Dendritic cell treated with granulocyte-macrophage colony-stimulating factor and Interleukin-4, amounts not matched to agents 40 ng/mL and 50 ng/mL, for 4 days (primary cell): ENCODE measurements at regions not wholly inside any gene's neighbourhood (a gene's known extent, or its start where the extent isn't known, plus 50 kb on each side); places are given as distances from the start of the nearest gene placed in this dataset.

Experiments used
- H3K27ac Mint-ChIP-seq: one replicate; pipeline ENCODE4 v1.8.0; 2022; ENCODE audit warnings: mild to moderate bottlenecking, mixed read lengths
- H3K27me3 Mint-ChIP-seq: one replicate; pipeline ENCODE4 v1.8.0; 2022; ENCODE audit warnings: mild to moderate bottlenecking, mixed read lengths
- H3K36me3 Mint-ChIP-seq: one replicate; pipeline ENCODE4 v1.8.0; 2022; ENCODE audit warnings: low read depth, mixed read lengths
- H3K4me1 Mint-ChIP-seq: one replicate; pipeline ENCODE4 v1.8.0; 2022; ENCODE audit warnings: low read depth, mixed read lengths
- H3K4me3 Mint-ChIP-seq: one replicate; pipeline ENCODE4 v1.8.0; 2022; ENCODE audit warnings: mild to moderate bottlenecking, moderate library complexity, mixed read lengths
- H3K9me3 Mint-ChIP-seq: one replicate; pipeline ENCODE4 v1.8.0; 2022; ENCODE audit warnings: mixed read lengths
- intact Hi-C: fragments of 100-400 bp; cut with micrococcal nuclease; formaldehyde crosslinking; loops from one replicate; pipeline ENCODE4 v1.15.0; 2022

DNA sequence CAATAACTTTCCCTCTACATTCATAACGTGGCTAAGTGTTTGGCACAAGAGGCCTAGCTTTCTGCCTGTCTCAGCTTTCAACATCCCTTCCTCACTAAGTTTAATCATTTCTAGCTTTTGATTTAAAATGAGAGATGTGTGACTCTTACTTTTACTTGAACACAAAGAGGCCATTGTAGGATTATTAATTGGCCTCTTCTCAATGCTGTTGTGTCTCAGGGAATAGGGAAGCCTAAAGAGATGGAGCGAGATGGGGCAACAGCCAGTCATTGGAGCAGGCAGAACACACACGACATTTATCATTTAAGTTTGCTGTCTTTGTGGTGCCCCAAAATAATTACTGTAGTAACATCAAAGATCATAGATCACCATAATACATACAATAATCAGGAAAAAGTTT lies 167.1 kb upstream of the TRIM24 start:
- Mint-ChIP-seq H3K27me3 (no peaks in the 10 kb centered on the region), H3K4me3 (no peak overlapping the region), H3K4me1 (peaks cover 10% of the 10 kb centered on the region), H3K9me3 (peaks cover 29% of the 10 kb centered on the region), H3K27ac (no peak overlapping the region), H3K36me3 (peaks cover 5% of the 10 kb centered on the region)
- intact Hi-C loops: no loop called here

DNA sequence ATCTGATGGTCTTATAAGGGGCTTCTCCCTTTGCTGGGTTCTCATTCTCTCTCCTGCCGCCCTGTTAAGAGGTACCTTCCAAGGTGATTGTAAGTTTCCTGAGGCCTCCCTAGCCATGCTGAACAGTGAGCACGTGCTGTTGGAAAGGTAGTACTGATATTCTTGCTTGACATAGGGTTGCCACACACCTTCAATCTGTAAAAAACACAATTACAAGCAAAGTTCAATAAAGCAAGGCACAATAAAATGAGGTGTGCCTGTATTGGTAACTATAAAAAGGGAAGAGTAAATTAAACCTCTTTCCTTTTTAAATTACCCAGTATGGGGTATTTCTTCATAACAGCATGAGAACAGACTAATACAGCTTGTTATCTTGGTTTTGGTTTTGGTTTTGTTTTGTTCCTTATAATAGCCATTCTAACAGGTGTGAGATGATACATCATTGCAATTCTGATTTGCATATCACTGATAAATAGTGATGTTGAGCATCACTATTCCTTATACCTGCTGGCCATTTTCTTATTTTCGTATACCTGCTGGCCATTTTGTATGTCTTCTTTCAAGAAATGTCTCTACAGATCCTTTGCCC lies 164.9 kb upstream of the TRIM24 start:
- H3K4me3 Mint-ChIP-seq: no peak overlapping the region
- H3K27me3 Mint-ChIP-seq: no peaks in the 10 kb centered on the region
- H3K4me1 Mint-ChIP-seq: peaks cover 16% of the 10 kb centered on the region
- intact Hi-C loops: no loop called here
- no peak overlapping the region for H3K27ac Mint-ChIP-seq
- no peaks in the 10 kb centered on the region for H3K36me3 Mint-ChIP-seq
- H3K9me3 Mint-ChIP-seq: peaks cover 13% of the 10 kb centered on the region

DNA sequence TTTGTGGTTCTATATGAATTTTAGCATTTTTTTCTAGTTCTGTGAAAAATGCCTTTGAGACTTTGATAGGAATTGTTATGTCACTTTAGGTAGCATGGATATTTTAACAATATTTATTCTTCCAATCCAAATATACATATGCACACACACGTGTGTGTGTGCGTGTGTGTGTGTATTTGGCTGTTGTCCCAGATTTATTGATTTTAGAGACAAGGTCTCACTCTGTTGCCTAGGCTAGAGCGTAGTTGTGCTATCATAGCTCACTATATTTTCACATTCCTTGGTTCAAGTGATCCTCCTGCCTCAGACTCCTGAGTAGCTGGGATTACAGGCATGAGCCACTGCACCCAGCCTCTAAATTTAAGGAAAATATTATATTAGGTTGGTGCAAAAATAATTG lies 162.5 kb upstream of the TRIM24 start:
- no peak overlapping the region for H3K4me3 Mint-ChIP-seq
- intact Hi-C loops: no loop called here
- no peaks in the 10 kb centered on the region for H3K9me3 Mint-ChIP-seq
- no peak overlapping the region for H3K27ac Mint-ChIP-seq
- no peaks in the 10 kb centered on the region for H3K27me3 Mint-ChIP-seq
- H3K36me3 Mint-ChIP-seq: no peaks in the 10 kb centered on the region
- peaks cover 16% of the 10 kb centered on the region for H3K4me1 Mint-ChIP-seq

DNA sequence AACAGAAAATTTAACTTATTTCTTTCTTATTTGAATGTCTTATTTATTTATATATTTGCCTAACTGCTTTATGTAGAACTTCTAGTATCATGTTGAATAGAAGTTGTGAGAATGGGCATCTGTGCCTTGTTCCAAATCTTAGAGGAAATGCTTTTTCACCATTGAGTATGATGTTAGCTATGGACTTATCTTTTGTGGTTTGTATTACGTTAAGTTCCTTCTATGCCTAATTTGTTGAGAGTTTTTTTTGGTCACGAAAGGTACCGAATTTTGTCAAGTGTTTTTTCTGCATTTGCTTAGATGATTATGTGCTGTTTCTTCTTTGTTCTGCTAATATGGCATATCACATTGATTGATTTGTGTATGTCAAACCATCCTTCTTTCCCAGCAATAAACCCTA lies 161.0 kb upstream of the TRIM24 start:
- no peak overlapping the region for H3K4me3 Mint-ChIP-seq
- H3K27ac Mint-ChIP-seq: no peak overlapping the region
- no peaks in the 10 kb centered on the region for H3K9me3 Mint-ChIP-seq
- H3K36me3 Mint-ChIP-seq: no peaks in the 10 kb centered on the region
- peaks cover 21% of the 10 kb centered on the region for H3K4me1 Mint-ChIP-seq
- intact Hi-C loops: no loop called here
- H3K27me3 Mint-ChIP-seq: no peaks in the 10 kb centered on the region

DNA sequence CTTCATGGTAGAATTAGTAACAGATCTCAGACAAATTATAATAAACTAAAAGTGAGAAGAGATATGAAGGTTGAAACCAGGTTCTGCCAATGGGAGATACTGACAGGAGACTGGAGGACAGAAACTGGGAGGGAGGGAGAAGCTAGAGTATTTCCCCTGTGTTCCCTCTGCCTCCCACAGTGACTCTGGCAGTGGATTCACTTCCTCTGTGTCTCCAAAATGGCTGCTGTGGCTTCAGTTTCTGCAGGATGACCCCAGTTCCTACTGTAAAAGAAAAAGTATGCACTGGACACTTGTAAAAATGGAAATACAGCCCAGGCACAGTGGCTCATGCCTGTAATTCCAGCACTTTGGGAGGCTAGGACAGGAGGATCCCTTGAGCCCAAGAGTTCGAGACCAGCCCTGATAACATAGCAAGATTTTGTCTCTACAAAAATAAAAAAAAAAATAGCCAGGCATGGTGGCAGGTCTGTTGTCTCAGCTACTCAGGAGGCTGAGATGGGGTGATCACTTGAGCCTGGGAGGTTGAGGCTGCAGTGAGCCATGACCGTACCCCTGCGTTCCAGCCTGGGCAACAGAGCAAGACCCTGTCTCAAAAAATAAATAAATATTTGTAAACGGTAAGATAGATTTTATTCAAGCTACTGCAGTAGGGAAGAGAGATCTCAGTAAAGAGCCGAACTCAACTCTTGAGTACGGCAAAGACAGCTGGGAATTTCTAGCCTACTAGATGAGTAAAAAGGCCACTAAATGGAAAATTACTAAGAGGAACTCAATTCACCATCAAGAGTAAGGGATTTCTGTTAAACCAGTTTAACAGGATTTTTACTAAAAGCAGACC lies 156.6 kb upstream of the TRIM24 start:
- Mint-ChIP-seq H3K4me1 (peaks cover 11% of the 10 kb centered on the region), H3K27me3 (no peaks in the 10 kb centered on the region), H3K36me3 (no peaks in the 10 kb centered on the region), H3K4me3 (no peak overlapping the region), H3K27ac (peak overlapping the region; percentile 28), H3K9me3 (no peaks in the 10 kb centered on the region)
- intact Hi-C loops: no loop called here

DNA sequence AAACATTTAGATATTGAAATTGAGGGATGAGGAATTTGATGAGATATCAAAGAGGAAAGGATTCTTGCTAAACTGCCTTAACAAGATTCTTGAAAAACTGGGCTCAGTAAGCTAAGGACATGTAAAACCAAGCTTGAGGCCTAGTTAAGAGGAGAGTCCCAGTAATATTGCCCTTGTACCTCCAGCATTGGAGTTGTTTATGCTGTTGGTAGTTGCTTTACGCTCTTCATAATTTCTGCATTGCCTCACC lies 156.1 kb upstream of the TRIM24 start:
- intact Hi-C loops: no loop called here
- peaks cover 11% of the 10 kb centered on the region for H3K4me1 Mint-ChIP-seq
- no peaks in the 10 kb centered on the region for H3K36me3 Mint-ChIP-seq
- no peak overlapping the region for H3K4me3 Mint-ChIP-seq
- no peaks in the 10 kb centered on the region for H3K27me3 Mint-ChIP-seq
- H3K27ac Mint-ChIP-seq: no peak overlapping the region
- H3K9me3 Mint-ChIP-seq: no peaks in the 10 kb centered on the region

DNA sequence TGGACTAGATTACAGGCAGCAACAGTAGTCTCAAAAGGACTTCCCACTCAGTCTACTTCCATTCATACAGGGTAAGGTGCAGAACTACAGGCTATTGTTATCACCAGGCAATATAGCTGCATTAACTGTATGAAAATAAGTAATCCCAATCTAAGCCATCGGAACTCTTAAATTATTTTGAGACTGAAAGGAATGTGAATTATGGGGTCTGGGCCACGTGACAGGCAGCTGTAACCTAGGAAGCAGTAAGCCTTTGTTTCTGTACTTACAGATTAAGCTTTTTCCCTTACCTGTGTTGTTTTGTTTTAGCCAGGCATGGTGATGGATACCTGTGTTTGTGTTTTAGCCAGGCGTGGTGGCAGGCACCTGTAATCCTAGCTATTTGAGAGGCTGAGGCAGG lies 152.4 kb upstream of the TRIM24 start:
- no peak overlapping the region for H3K4me3 Mint-ChIP-seq
- H3K36me3 Mint-ChIP-seq: no peaks in the 10 kb centered on the region
- no peaks in the 10 kb centered on the region for H3K27me3 Mint-ChIP-seq
- H3K9me3 Mint-ChIP-seq: peaks cover 8% of the 10 kb centered on the region
- intact Hi-C loops: no loop called here
- H3K4me1 Mint-ChIP-seq: peaks cover 5% of the 10 kb centered on the region
- H3K27ac Mint-ChIP-seq: no peak overlapping the region

DNA sequence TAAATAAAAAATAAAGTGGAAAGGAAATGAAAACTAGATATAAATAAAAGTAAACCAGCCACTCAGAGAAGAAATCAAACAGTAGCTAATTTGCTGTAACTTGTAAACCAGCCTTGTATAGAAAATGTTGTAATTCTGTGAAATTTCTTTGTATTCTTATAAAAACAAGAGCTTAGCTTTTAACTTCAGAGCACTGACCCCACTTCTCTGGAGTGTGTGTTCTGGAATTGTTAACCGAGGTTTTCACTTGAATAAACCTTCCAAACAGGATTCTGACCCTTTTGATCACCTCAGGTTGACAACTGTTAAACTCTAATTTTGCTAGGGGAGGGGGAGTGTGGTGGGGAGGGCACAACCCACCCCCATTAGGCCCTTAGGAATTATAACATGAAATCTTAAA lies 151.9 kb upstream of the TRIM24 start:
- H3K4me3 Mint-ChIP-seq: no peak overlapping the region

DNA sequence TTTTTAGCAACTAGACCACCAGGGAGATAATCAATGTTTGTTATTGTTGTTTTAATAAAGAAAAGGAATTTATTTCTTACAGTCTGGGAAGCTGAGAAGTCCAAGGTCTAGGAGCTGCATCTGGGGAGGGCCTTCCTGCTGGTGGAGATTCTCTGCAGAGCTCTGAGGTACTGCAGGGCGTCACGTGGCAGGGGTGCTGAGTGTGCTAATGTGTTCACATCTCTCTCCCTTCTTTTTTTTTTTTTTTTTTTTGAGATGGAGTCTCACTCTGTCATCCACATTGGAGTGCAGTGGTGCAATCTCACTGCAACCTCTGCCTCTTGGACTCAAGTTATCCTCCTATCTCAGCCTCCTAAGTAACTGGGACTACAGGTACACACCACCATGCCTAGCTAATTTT lies 150.9 kb upstream of the TRIM24 start:
- H3K4me3 Mint-ChIP-seq: no peak overlapping the region
- no peaks in the 10 kb centered on the region for H3K36me3 Mint-ChIP-seq
- intact Hi-C loops: no loop called here
- H3K27me3 Mint-ChIP-seq: no peaks in the 10 kb centered on the region
- H3K9me3 Mint-ChIP-seq: peaks cover 8% of the 10 kb centered on the region
- no peak overlapping the region for H3K27ac Mint-ChIP-seq
- H3K4me1 Mint-ChIP-seq: no peaks in the 10 kb centered on the region

More for the DNA sequence above, 151.9 kb upstream of the TRIM24 start:
- peaks cover under 1% of the 10 kb centered on the region for H3K4me1 Mint-ChIP-seq
- H3K27me3 Mint-ChIP-seq: no peaks in the 10 kb centered on the region
- H3K36me3 Mint-ChIP-seq: no peaks in the 10 kb centered on the region
- intact Hi-C loops: no loop called here
- H3K27ac Mint-ChIP-seq: no peak overlapping the region
- peaks cover 8% of the 10 kb centered on the region for H3K9me3 Mint-ChIP-seq

DNA sequence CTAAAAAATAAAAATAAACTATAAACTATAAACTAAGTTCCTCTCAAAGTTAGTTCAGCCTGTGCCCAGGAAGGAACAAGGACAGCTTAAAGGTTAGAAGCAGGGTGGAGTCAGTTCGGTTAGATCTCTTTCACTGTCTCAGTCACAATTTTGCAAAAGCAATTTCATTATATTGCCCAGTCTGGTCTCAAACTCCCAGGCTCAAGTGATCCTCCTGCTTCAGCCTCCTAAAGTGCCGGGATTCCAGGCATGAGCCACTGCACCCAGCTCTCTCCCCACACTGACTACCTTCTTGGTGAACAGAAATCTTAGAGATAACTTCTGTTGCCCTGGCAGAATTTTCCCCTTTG lies 146.3 kb upstream of the TRIM24 start:
- no peaks in the 10 kb centered on the region for H3K36me3 Mint-ChIP-seq
- intact Hi-C loops: no loop called here
- H3K4me1 Mint-ChIP-seq: no peaks in the 10 kb centered on the region
- no peak overlapping the region for H3K27ac Mint-ChIP-seq
- H3K4me3 Mint-ChIP-seq: no peak overlapping the region
- no peaks in the 10 kb centered on the region for H3K27me3 Mint-ChIP-seq
- peaks cover 8% of the 10 kb centered on the region for H3K9me3 Mint-ChIP-seq

DNA sequence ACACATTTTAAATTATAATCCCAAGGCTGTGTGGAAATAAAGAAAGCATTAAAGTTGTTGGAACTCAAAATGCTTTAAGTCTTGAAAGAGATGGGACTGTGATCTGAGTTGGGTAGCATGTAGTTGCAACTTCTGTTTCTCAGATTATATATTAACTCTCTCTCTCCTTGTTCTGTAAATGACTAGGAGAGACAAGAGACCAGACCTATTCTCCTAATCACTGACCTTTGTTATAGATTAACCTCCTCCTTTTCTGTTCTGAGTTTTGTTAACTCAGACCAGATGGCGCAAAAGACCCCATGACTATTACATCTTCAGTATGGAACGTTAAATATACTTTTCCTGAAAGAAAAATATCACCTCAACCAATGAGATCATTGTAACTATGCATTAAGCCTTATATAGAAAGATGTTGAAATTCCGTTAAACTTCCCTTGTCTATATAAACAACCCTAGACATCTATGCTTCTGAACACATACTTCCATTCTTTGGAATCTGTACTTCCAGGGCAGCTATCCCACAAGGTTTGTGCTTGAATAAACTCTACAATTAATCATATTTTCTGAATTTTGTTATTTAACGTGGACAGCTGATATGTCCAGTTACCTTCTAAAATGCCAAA lies 143.5 kb upstream of the TRIM24 start:
- no peaks in the 10 kb centered on the region for H3K27me3 Mint-ChIP-seq
- H3K36me3 Mint-ChIP-seq: no peaks in the 10 kb centered on the region
- H3K9me3 Mint-ChIP-seq: peaks cover 7% of the 10 kb centered on the region
- intact Hi-C loops: no loop called here
- no peak overlapping the region for H3K4me3 Mint-ChIP-seq
- no peak overlapping the region for H3K27ac Mint-ChIP-seq
- no peaks in the 10 kb centered on the region for H3K4me1 Mint-ChIP-seq

DNA sequence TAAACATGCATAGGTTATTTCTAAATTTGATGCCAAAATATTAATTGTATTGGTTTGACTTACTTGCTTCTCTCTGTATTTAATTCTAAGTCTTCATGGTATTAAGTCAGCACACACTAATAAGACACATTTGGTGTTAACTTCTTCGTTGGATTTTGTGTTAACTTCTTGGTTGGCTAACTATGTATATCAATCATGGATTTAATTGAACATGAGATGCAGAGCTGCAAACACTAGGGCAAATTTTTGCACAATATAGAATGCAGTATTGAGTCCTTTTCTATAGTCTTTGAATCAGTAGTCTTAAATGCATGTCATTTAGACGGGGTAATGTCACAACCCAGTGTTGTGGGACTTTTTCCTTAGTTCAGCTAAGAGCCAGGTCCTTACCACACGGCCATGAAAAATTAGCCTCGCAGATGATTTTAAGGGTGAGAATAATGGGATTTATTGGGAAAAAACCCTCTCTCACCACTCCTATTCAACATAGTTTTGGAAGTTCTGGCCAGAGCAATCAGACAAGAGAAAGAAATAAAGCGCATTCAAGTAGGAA lies 142.9 kb upstream of the TRIM24 start:
- no peaks in the 10 kb centered on the region for H3K36me3 Mint-ChIP-seq
- no peaks in the 10 kb centered on the region for H3K4me1 Mint-ChIP-seq
- H3K27me3 Mint-ChIP-seq: no peaks in the 10 kb centered on the region
- intact Hi-C loops: no loop called here
- no peak overlapping the region for H3K4me3 Mint-ChIP-seq
- peaks cover 1% of the 10 kb centered on the region for H3K9me3 Mint-ChIP-seq
- H3K27ac Mint-ChIP-seq: no peak overlapping the region

DNA sequence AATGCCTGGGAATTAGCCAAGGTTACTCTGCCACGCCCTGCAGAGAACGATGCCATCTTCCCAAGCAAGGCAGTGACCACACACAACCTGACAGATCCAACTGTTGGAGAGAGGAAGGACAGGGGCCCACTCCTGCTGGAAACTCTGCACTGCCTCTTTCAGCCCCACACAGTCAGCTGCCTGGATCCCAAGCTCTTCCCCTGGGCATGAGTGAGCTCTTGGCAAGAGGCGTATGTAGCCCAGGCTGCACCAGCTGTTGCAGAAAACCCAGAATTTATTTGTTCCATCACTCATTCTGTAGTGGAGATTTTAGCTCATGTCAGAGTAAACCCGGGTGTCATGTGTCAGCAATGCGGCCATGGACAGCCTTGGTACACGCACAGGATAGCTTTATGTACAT lies 135.1 kb upstream of the TRIM24 start:
- Mint-ChIP-seq H3K27me3 (no peaks in the 10 kb centered on the region), H3K27ac (no peak overlapping the region), H3K4me3 (no peak overlapping the region), H3K4me1 (no peaks in the 10 kb centered on the region), H3K36me3 (no peaks in the 10 kb centered on the region), H3K9me3 (peaks cover 15% of the 10 kb centered on the region)
- intact Hi-C loops: no loop called here

DNA sequence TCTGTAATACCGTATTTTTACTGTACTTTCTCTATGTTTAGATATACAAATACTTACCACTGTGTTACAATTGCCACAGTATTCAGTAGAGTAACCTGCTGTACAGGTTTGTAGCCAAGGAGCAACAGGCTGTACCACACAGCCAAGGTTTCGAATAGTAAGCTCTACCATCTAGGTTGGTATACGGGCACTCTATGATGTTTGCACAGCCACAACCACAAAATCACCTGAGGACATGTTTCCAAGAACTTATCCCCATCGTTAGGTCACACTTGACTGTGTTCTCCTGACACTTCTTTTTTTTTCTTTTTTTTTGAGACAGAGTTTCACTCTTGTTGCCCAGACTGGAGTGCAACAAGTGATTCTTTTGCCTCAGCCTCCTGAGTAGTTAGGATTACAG lies 134.6 kb upstream of the TRIM24 start:
- no peaks in the 10 kb centered on the region for H3K27me3 Mint-ChIP-seq
- intact Hi-C loops: no loop called here
- H3K4me3 Mint-ChIP-seq: no peak overlapping the region
- no peaks in the 10 kb centered on the region for H3K4me1 Mint-ChIP-seq
- H3K27ac Mint-ChIP-seq: no peak overlapping the region
- H3K9me3 Mint-ChIP-seq: peaks cover 15% of the 10 kb centered on the region
- H3K36me3 Mint-ChIP-seq: no peaks in the 10 kb centered on the region
